Glutamatergic neuron (in vitro differentiated cells): ENCODE measurements at regions not wholly inside any gene's neighbourhood (a gene's known extent, or its start where the extent isn't known, plus 50 kb on each side); places are given as distances from the start of the nearest gene placed in this dataset.

Source experiments
- DNase-seq: peaks from one replicate; pipeline ENCODE4 v3.0.0; 2022
- H3K27ac Mint-ChIP-seq: one replicate; pipeline ENCODE4 v1.8.0; 2020; ENCODE audit warnings: mild to moderate bottlenecking, mixed read lengths, inconsistent platforms; ENCODE audit not compliant: unreplicated experiment
- H3K27me3 Mint-ChIP-seq: one replicate; pipeline ENCODE4 v1.8.0; 2020; ENCODE audit warnings: mild to moderate bottlenecking, moderate library complexity, mixed read lengths, inconsistent platforms; ENCODE audit not compliant: unreplicated experiment
- H3K36me3 Mint-ChIP-seq: one replicate; pipeline ENCODE4 v1.8.0; 2020; ENCODE audit warnings: mild to moderate bottlenecking, mixed read lengths, inconsistent platforms; ENCODE audit not compliant: unreplicated experiment
- H3K4me1 Mint-ChIP-seq: one replicate; pipeline ENCODE4 v1.8.0; 2020; ENCODE audit warnings: mild to moderate bottlenecking, low read depth, mixed read lengths, inconsistent platforms; ENCODE audit not compliant: unreplicated experiment
- H3K4me3 Mint-ChIP-seq: one replicate; pipeline ENCODE4 v1.8.0; 2020; ENCODE audit warnings: mild to moderate bottlenecking, mixed read lengths, inconsistent platforms; ENCODE audit not compliant: unreplicated experiment
- H3K9me3 Mint-ChIP-seq: one replicate; pipeline ENCODE4 v1.8.0; 2020; ENCODE audit warnings: mild to moderate bottlenecking, moderate library complexity, mixed read lengths, inconsistent platforms; ENCODE audit not compliant: unreplicated experiment
- CTCF ChIP-seq: fragments of 200-600 bp; sonication (generic); IDR thresholded peaks from one replicate; pipeline ENCODE4 v1.5.0; 2021; ENCODE audit not compliant: partially characterized antibody, unreplicated experiment

DNA sequence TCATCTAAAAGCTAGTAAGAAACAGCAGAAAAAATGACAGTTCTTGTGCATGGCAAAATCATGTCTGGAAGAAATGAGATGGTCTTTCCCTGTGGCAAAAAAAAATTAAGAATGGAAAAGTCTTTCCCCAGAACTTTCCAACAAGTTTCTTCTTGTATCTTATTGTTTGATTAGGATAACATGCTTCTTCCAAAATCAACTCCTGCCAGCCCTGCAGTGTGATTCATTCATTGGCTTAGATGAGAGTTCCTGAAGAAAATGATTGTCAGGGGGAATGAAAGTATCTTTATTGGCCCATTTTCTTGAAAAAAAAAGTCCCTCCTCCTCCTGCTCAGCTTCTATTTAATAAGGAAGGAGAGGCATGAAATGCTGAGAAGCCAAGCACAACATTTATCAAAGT lies 407.7 kb downstream of the ARAP2 start:
- no peaks in the 10 kb centered on the region for H3K27me3 Mint-ChIP-seq
- no peak for DNase-seq
- no peak for TF ChIP-seq CTCF
- peaks cover 4% of the 10 kb centered on the region for H3K9me3 Mint-ChIP-seq
- no peak overlapping the region for H3K27ac Mint-ChIP-seq
- no peaks in the 10 kb centered on the region for H3K36me3 Mint-ChIP-seq
- H3K4me1 Mint-ChIP-seq: no peaks in the 10 kb centered on the region
- no peak overlapping the region for H3K4me3 Mint-ChIP-seq

DNA sequence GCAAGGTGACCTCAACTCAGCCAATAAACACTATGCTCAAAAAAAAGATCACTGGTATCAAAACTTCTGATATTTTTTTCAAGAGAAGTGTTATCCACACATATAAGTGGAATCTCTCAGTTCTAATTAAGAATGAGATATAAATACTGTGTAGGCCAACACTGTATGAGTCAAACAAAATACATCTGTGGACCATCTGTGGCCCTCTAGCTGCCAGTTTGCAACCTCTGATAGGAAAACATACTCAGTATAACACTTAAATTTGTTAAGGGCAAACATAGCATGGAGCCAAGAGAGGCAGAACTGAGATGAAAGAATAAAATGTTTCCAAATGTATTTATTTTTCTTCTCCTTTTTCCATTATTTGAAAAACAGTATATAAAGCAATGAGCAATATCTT lies 377.3 kb downstream of the ARAP2 start:
- H3K4me3 Mint-ChIP-seq: no peak overlapping the region
- DNase-seq: no peak
- no peaks in the 10 kb centered on the region for H3K4me1 Mint-ChIP-seq
- H3K27me3 Mint-ChIP-seq: no peaks in the 10 kb centered on the region
- TF ChIP-seq CTCF: no peak
- no peak overlapping the region for H3K27ac Mint-ChIP-seq
- no peaks in the 10 kb centered on the region for H3K9me3 Mint-ChIP-seq
- no peaks in the 10 kb centered on the region for H3K36me3 Mint-ChIP-seq

DNA sequence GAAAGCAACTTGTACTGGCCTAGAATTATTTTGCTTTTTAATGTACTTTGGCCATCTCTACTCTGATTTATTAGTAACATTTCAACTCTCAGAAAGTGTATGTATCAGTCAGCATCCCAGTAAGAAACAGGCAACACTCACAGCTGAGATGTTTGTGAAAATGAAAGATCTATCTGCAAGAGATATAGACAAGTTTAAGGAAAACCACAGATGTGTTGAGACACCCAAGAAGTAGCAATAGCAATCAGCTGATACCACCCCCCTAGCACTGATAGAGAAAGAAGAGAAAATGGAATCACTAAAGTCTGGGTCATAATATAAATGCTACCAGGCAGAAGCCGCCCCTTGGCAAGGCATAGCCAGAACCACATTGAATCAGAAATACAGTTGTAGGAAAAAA lies 372.0 kb downstream of the ARAP2 start:
- DNase-seq: no peak
- H3K4me3 Mint-ChIP-seq: no peak overlapping the region
- no peaks in the 10 kb centered on the region for H3K27me3 Mint-ChIP-seq
- no peak overlapping the region for H3K27ac Mint-ChIP-seq
- TF ChIP-seq CTCF: no peak
- H3K4me1 Mint-ChIP-seq: no peaks in the 10 kb centered on the region
- H3K9me3 Mint-ChIP-seq: no peaks in the 10 kb centered on the region
- H3K36me3 Mint-ChIP-seq: no peaks in the 10 kb centered on the region

DNA sequence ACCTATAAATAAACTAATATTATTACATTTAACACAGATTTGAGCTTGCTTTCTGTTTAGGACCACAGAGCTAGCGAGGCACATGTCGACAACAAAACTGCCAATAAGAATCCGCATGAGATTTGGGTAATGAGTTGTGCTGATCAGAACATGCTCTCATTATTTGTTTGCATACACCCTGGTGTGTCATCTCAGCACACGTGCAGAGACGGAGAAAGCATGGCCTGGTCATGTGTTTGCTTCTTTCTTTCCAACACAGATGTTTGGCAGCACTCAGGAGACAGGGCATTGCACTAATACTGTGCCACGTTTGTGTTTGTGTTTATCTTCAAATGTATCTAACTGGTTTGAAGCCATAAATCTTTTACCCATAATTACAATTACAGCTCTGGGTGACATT lies 364.8 kb downstream of the ARAP2 start:
- no peak for DNase-seq
- H3K27ac Mint-ChIP-seq: no peak overlapping the region
- TF ChIP-seq CTCF: no peak
- H3K4me3 Mint-ChIP-seq: no peak overlapping the region
- no peaks in the 10 kb centered on the region for H3K36me3 Mint-ChIP-seq
- no peaks in the 10 kb centered on the region for H3K4me1 Mint-ChIP-seq
- peaks cover 1% of the 10 kb centered on the region for H3K27me3 Mint-ChIP-seq
- H3K9me3 Mint-ChIP-seq: peaks cover 1% of the 10 kb centered on the region

DNA sequence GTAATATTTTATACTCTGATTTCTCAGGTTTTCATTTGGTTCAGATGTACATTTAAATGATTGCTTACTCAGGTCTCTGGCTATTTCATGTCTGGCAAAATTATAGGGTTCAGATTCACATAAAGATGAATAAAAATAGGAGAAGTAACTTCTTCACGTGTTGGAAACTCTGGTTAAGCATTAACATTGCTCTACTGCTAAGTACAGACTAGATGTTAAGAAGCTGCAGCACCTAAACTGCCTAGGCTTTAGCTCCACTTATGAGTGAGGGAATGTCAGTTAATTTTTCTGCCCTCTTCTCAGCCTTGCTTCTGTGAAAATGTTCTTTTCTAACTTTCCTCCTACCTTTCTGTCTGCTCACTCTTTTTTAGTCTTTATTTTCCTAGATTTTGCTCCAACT lies 361.2 kb downstream of the ARAP2 start:
- Mint-ChIP-seq H3K9me3 (no peaks in the 10 kb centered on the region), H3K27me3 (peaks cover 1% of the 10 kb centered on the region), H3K4me1 (no peaks in the 10 kb centered on the region), H3K4me3 (no peak overlapping the region), H3K27ac (no peak overlapping the region), H3K36me3 (no peaks in the 10 kb centered on the region)
- TF ChIP-seq CTCF: no peak
- DNase-seq: no peak
